ENCODE measurements at regions not wholly inside any gene's neighbourhood (a gene's known extent, or its start where the extent isn't known, plus 50 kb on each side); places are given as distances from the start of the nearest gene placed in this dataset.

GRCh38 chr6:135630789-135631376, 133.3 kb upstream of the AHI1 start:
- Histone ChIP-seq H3K27ac (no peak overlapping the region), H3K4me3 (no peak overlapping the region), H3K9me3 (peaks cover 3% of the 10 kb centered on the region; the same call in 1 of the 3 replicates), H3K4me2 (no peak overlapping the region), H3K4me1 (peaks cover 13% of the 10 kb centered on the region; the same call in 2 of the 3 replicates)
- WGBS (ENCODE audit: missing lambda C conversion rate) = 76% methylated on average over 6 of the region's 6 CpGs
- no peak for DNase-seq (ENCODE audit: low read depth in 1 of 2, low spot score in 1 of 2)
- TF ChIP-seq RARB (CRISPR knock-in tag; IDR thresholded peaks at IDR 0.05) (no peak), PHF8 (IDR thresholded peaks at IDR 0.05; ENCODE audit: borderline replicate concordance, low read depth) (no peak), POLR2AphosphoS2 (conservative IDR thresholded peaks at IDR 0.05; ENCODE audit: low read length) (no peak), ELK1 (IDR thresholded peaks at IDR 0.05; ENCODE audit: low read depth, low read length) (no peak), JUN (IDR thresholded peaks at IDR 0.05) (no peak), HOXB13 (CRISPR knock-in tag; IDR thresholded peaks at IDR 0.05; ENCODE audit: low read depth) (no peak), CHD2 (IDR thresholded peaks at IDR 0.05; ENCODE audit: low read length, partially characterized antibody) (no peak), CBX2 (IDR thresholded peaks at IDR 0.05; ENCODE audit: borderline replicate concordance, low read depth) (no peak), RAD21 (conservative IDR thresholded peaks at IDR 0.05 in 1 of 2, IDR thresholded peaks at IDR 0.05 in 1 of 2) (no peak), REST (IDR thresholded peaks at IDR 0.05) (no peak), ESRRA (IDR thresholded peaks at IDR 0.05; ENCODE audit: borderline replicate concordance, low read length) (no peak), HMGXB4 (CRISPR knock-in tag; IDR thresholded peaks at IDR 0.05; ENCODE audit: borderline replicate concordance) (no peak), CHD4 (IDR thresholded peaks at IDR 0.05; ENCODE audit: borderline replicate concordance) (no peak), HOXA7 (CRISPR knock-in tag; IDR thresholded peaks at IDR 0.05) (no peak)
- TF ChIP-seq, protein P1, sequence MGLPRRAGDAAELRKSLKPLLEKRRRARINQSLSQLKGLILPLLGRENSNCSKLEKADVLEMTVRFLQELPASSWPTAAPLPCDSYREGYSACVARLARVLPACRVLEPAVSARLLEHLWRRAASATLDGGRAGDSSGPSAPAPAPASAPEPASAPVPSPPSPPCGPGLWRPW (IDR thresholded peaks at IDR 0.05) = no peak
- no peak for FAIRE-seq
- POLR2A ChIA-PET = no interaction called here
- ATAC-seq = no peak
- CTCF ChIA-PET = interaction anchor here (0.6 kb wide), 1 partner anchor 560 kb away, joined by 3 read pairs; no protein-coding TSS in a partner anchor

DNA sequence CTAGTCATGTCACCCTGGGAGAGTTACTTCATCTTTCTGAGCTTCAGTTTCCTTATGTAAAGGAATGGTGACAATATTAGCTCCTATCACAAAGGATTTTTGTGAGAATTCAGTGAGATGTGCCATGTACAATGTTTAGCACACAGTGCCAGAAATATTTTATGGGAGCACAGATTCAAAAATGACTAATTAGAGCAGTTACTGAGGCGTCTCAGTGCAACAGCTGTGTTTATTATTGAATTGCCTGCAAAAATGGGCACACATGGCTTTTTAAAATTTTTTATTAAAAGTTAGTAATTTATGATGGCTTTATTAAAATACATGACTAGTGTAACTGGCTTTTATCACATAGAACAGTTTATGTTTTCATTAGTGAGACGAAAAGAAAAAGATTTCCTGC, 134.3 kb upstream of the AHI1 start:
- ChIA-PET POLR2A (no interaction called here), CTCF (no interaction called here)
- TF ChIP-seq PHF8 (IDR thresholded peaks at IDR 0.05; ENCODE audit: borderline replicate concordance, low read depth) (no peak), EHMT2 (IDR thresholded peaks at IDR 0.05; ENCODE audit: low read depth) (no peak), CBX2 (IDR thresholded peaks at IDR 0.05; ENCODE audit: borderline replicate concordance, low read depth) (no peak), GATA3 (IDR thresholded peaks at IDR 0.05; ENCODE audit: borderline replicate concordance) (no peak)
- no peak overlapping the region for H3K4me3 ChIP-seq
- FAIRE-seq (no peak), ATAC-seq (no peak), DNase-seq (ENCODE audit: low read depth in 1 of 2, low spot score in 1 of 2) (no peak)
- peaks cover 10% of the 10 kb centered on the region; the same call in 2 of the 3 replicates for H3K4me1 ChIP-seq
- no peak overlapping the region for H3K27ac ChIP-seq
- no peak overlapping the region for H3K4me2 ChIP-seq
- WGBS (ENCODE audit: missing lambda C conversion rate) = 89% methylated on average over 2 of the region's 2 CpGs
- no peaks in the 10 kb centered on the region; the same call in 2 of the 3 replicates for H3K9me3 ChIP-seq
